OCI-LY7 (cell line): ENCODE measurements at regions not wholly inside any gene's neighbourhood (a gene's known extent, or its start where the extent isn't known, plus 50 kb on each side); places are given as distances from the start of the nearest gene placed in this dataset.

Source experiments
- EZH2phosphoT487 ChIP-seq: fragments of 200-600 bp; sonication (generic); IDR thresholded peaks from 2 replicates; pipeline ENCODE4 v1.6.1; 2018; ENCODE audit warnings: low read depth, borderline replicate concordance, mild to moderate bottlenecking, mixed run types, antibody characterized with exemption, low read length, moderate library complexity, mixed read lengths
- TF ChIP-seq, protein P1 (sequence below): fragments of 200-600 bp; sonication (generic); conservative IDR thresholded peaks from 2 replicates; pipeline ENCODE4 v1.5.1; 2014; ENCODE audit warnings: mild to moderate bottlenecking, antibody characterized with exemption, low read length, moderate library complexity, mixed read lengths

DNA sequence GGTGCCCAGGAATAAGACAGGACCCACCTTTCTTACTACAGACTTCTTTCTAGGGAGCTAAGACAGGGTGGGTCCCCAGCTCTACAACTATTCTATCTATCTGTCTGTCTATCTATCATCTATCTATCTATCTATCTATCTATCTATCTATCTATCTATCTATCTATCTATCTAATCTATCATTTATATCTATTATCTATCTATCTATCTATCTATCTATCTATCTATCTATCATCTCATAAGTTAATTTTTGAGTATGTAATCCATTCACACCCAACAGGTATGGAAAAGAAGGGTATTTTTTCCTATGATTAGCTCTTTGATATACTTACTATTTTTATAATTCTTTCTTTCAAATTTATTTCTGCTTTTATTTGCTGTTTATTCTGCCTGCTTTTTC lies 55.9 kb downstream of the BAMBI start:
- TF ChIP-seq, protein P1, sequence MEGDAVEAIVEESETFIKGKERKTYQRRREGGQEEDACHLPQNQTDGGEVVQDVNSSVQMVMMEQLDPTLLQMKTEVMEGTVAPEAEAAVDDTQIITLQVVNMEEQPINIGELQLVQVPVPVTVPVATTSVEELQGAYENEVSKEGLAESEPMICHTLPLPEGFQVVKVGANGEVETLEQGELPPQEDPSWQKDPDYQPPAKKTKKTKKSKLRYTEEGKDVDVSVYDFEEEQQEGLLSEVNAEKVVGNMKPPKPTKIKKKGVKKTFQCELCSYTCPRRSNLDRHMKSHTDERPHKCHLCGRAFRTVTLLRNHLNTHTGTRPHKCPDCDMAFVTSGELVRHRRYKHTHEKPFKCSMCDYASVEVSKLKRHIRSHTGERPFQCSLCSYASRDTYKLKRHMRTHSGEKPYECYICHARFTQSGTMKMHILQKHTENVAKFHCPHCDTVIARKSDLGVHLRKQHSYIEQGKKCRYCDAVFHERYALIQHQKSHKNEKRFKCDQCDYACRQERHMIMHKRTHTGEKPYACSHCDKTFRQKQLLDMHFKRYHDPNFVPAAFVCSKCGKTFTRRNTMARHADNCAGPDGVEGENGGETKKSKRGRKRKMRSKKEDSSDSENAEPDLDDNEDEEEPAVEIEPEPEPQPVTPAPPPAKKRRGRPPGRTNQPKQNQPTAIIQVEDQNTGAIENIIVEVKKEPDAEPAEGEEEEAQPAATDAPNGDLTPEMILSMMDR = no peak
- TF ChIP-seq EZH2phosphoT487 = no peak
